ENCODE measurements at regions not wholly inside any gene's neighbourhood (a gene's known extent, or its start where the extent isn't known, plus 50 kb on each side); places are given as distances from the start of the nearest gene placed in this dataset.
A peak's percentile ranks its signal among the peaks of the same experiment; 100 is the strongest.
"Not testable (repeated sequence)": the region's sequence is repeated elsewhere in the genome, so short reads cannot be mapped to it uniquely, and the experiment has no call there.

DNA sequence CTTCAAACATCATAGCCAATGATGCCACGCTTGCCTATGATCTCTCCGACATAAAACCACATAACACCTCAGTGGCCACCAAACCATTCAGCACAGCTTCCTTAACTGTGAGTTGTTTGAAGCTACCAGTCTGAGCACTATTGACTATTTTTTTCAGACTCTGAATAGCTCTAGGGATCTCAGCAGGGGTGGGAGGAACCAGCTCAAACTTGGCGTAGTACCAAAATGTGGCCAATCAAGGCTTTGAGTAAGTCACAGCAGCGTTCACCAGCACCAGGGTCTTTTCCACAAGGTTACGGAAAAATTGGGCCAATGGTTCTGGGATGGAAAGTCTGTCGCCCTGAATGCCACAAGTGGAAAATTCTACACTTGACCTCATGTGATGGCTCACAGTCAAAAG, 70.6 kb downstream of the SMPDL3A start:
- FAIRE-seq (no peak), DNase-seq (ENCODE audit: insufficient read length, low spot score) (no peak)

- FAIRE-seq (no peak), DNase-seq (ENCODE audit: insufficient read length, low spot score) (no peak)
Observed at GRCh38 chr6:122861594-122861993, 72.5 kb downstream of the SMPDL3A start.

DNA sequence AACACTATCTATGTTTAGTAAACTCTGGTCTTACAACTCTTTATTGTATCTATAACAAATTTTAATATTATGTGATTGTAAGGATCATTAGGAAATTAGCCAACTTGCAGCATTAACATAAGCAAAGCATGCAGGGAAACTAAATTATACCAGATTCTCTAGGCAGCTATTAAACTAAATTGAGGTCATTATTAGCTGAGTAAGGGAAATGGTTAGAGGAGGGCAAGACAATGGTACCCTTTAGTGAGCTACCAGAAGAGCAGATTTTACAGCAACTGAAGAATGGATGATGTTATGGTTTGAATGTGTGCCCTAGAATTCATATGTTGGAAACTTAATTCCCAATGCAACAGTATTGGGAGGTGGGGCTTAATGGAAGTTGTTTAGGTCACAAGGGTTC, 79.1 kb downstream of the SMPDL3A start:
- no peak for DNase-seq (ENCODE audit: insufficient read length, low spot score)
- FAIRE-seq: no peak

DNA sequence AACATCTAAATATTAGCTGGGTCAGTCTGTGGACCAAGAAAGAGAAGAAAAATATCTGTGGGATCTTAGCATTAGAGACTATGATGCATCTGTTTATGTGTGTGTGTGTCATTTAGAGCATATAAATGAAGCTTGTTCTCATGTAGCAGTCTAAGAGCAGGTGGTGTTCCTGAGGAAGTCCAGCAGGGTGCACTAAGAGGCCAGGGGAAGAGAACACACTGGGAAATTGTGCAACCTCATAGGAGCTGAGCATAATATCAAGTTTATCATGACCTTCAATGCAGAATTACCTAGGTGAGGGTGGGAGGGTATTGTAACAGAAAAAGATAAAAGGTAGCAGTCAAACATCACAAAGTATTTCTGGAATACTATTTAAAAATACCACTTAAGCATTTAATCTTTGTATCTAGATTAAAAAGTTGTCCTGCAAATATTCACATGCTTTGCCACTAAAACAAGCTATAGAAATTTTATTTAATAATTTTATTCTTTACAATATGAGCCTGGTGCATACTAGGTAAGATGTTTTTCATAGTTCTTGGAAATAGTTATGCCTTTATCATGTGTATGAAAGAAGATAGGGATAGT, 80.5 kb downstream of the SMPDL3A start:
- FAIRE-seq (peak; percentile 48), DNase-seq (ENCODE audit: insufficient read length, low spot score) (no peak)

GRCh38 chr6:122871079-122871478, 82.0 kb downstream of the SMPDL3A start:
- no peak for FAIRE-seq
- DNase-seq (ENCODE audit: insufficient read length, low spot score): no peak

DNA sequence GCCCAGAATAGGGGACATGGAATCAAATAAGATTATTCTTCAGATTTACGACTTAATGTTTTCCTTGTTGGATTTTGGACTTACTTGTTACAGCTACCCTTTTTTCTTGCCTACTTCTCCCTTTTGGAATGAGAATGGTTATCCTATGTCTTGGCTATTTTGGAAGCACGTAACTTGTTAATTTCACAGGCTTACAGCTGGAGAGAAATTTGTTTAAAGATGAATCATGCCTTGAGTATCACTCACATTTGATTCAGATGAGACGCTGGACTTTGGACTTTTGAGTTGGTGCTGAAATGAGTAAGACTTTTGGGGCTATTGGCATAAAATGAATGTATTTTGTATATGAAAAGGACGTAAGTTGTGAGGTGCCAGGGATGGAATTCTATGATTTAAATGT, 83.3 kb downstream of the SMPDL3A start:
- DNase-seq (ENCODE audit: insufficient read length, low spot score): no peak
- FAIRE-seq: no peak

DNA sequence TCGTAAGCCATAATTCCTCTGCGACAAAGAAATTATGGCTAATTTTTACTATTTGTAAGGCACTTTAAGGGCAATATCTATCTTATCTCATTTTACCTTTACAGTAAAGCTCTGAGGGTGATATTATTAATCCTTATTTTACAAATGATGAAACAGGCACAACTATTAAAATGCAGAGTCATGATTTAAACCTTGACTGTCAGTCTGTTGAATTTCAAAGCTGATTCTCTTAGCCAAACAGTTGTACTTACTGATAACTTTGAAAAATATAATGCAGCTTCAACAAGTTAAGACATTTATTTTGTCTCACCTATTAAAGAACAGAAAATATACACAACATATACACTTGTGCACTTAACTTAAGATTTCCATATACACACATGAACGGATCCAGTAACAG, 88.2 kb downstream of the SMPDL3A start:
- no peak for DNase-seq (ENCODE audit: insufficient read length, low spot score)
- FAIRE-seq: no peak

GRCh38 chr6:122878796-122879195, 89.7 kb downstream of the SMPDL3A start:
- FAIRE-seq: no peak
- DNase-seq (ENCODE audit: insufficient read length, low spot score): no peak

- no peak for FAIRE-seq
- no peak for DNase-seq (ENCODE audit: insufficient read length, low spot score)
Observed at GRCh38 chr6:122886481-122886880, 97.4 kb downstream of the SMPDL3A start.

GRCh38 chr6:122887941-122888340, 98.9 kb downstream of the SMPDL3A start:
- DNase-seq (ENCODE audit: insufficient read length, low spot score): no peak
- FAIRE-seq: no peak

- DNase-seq (ENCODE audit: insufficient read length, low spot score); FAIRE-seq: not testable (repeated sequence)
Observed at GRCh38 chr6:122888680-122889079, 99.6 kb downstream of the SMPDL3A start.

DNA sequence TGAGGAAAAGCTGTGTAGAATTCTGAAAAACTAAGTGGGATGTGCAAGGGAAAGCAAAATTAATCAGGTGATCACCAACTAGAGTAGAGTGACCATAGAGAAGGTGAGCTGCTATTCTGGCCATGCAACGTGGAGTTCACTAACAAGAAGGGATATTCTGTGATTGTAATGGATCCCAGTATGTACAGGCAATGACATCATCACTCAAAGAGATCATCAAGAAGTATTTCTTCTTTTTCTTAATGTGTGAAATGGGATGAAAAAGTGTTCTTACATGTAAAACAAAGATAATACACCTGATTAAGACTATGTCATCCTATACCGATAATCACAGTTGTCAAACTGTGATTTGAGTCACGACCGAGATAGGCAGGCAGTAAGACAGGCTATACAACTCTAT, 101.2 kb downstream of the SMPDL3A start:
- DNase-seq (ENCODE audit: insufficient read length, low spot score) (no peak), FAIRE-seq (no peak)

DNA sequence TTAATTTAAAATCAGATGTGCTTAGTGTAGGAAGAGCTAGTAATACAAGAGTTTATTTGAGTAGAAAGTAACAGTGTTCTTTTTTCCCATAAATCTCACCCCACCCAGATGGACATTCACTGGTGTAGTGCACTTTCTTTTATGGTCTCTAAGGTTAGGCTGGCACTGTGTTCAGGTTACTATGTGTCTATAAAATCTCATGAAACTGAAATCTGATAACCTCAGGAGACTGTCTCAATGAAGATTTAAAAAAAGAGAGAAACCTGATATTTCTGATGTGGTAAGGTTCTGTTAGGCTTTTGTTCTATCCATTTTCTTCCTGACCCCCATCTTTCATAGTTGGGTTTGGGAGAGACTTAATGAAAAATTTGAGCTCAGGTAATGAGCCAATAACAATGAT, 101.2 kb upstream of the CLVS2 start:
- DNase-seq (ENCODE audit: insufficient read length, low spot score) (no peak), FAIRE-seq (no peak)

DNA sequence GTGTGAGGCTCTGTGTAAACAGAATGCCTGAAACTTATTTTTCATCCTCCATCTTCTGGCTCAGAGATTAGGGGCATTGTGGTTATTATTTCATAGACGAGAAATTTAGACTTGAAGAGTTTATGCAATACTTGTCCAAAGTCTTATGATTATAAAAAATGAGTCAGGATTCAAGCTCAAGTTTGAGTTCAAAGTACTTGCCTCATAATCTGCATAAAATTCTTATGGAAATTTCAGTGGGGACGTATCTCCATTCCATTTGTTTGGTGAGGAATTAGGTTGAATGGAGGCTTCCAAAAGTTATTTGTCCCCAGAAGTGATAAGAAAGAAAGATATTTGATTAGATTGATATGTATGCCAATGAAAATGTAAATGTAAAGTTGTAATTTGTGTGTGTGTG, 93.7 kb upstream of the CLVS2 start:
- DNase-seq (ENCODE audit: insufficient read length, low spot score) (no peak), FAIRE-seq (no peak)

DNA sequence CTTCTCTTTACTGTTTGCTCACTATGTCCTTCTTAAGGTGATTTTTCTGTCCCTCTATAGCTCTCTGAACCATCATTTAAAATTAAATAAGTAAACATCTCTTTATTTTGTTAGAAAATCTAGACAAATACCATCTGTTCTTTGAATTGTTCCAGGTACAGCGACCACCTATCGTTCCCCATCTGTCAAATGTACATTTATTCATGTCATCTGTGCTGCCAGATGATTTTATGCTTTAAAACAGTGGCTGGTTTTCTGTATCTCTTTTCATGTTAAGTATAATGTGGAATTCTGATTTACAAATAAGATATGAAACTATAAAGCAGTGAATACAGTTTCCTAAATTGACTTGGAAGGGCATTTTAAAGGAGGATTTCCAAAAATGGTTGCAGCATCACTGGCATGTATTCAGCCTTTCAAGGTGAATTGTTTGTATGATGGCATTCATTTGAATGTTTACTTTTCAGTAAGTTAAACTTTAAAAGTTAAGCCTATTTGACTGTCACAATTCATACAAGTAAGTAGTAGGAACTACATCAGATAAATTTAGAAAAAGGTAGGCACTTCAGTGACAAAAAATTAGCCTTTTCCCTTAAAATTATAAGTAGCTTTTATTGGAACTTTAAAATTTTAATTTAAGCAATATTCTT, 92.6 kb upstream of the CLVS2 start:
- DNase-seq (ENCODE audit: insufficient read length, low spot score) (no peak), FAIRE-seq (no peak)

- FAIRE-seq: no peak
- DNase-seq (ENCODE audit: insufficient read length, low spot score): no peak
Observed at GRCh38 chr6:122904166-122904565, 91.9 kb upstream of the CLVS2 start.

- DNase-seq (ENCODE audit: insufficient read length, low spot score): no peak
- FAIRE-seq: no peak
Observed at GRCh38 chr6:122913558-122913957, 82.5 kb upstream of the CLVS2 start.

DNA sequence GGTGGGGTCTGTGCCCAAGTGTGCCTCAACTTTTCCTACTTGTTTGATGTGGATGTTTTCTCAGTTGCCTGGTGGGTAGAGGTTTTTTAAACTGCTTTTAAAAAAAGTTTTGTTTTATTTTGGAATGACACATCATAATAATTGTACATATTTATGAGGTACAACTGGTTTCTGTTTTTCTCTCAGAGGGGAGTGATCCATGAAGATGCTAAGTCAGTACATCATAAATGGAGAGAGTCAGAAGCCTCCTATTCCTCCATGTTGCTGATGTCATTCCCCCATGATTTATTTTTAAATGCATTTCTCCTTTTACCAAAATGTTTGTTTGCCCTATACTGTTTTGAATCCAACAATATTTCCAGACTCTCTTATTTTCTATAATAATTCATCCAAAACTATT, 77.3 kb upstream of the CLVS2 start:
- FAIRE-seq: no peak

GRCh38 chr6:122930252-122931180, 65.5 kb upstream of the CLVS2 start:
- no peak for FAIRE-seq
- DNase-seq (ENCODE audit: insufficient read length, low spot score): no peak

More for the DNA sequence above, 77.3 kb upstream of the CLVS2 start:
- no peak for DNase-seq (ENCODE audit: insufficient read length, low spot score)

DNA sequence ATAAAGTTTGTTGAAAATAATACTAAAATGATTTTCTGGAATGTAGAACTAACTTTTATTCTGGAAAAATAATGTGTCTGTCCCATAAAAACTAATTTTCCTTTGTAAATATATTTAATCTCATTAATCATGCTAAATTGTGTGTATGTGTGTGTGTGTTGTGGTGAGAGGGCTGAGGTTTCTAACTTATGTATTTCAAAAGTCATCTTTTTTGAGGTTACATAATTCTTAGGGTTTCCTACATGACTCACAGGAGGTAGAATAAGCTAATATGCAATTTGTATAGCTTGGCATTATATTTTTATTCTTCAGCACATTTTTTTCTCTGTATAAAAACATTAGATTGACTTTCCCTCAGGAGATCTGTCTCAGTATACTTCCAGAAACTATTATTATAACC, 64.1 kb upstream of the CLVS2 start:
- FAIRE-seq (no peak), DNase-seq (ENCODE audit: insufficient read length, low spot score) (no peak)

DNA sequence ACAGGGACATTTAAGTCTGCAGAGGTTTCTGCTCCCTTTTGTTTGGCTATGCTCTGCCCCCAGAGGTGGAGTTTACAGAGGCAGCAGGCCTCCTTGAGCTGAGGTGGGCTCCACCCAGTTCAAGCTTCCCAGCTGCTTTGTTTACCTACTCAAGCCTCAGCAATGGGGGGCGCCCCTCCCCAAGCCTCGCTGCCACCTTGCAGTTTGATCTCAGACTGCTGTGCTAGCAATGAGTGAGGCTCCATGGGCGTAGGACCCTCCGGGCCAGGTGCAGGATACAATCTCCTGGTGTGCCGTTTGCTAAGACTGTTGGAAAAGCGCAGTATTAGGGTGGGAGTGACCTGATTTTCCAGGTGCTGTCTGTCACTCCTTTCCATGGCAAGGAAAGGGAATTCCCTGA, 51.1 kb upstream of the CLVS2 start:
- DNase-seq (ENCODE audit: insufficient read length, low spot score): not testable (repeated sequence)

More for the DNA sequence above, 51.1 kb upstream of the CLVS2 start:
- not testable (repeated sequence) for FAIRE-seq
